SH-SY5Y (cell line): ENCODE measurements at regions not wholly inside any gene's neighbourhood (a gene's known extent, or its start where the extent isn't known, plus 50 kb on each side); places are given as distances from the start of the nearest gene placed in this dataset.

Experiments
- GATA2 ChIP-seq: IDR thresholded peaks from 2 replicates; pipeline ENCODE4 v1.6.1; 2011; ENCODE audit warnings: mild to moderate bottlenecking, low read depth, low read length
- GATA3 ChIP-seq: IDR thresholded peaks from 2 replicates; pipeline ENCODE4 v1.6.1; 2011; ENCODE audit warnings: low read depth, mild to moderate bottlenecking, low read length, moderate library complexity

DNA sequence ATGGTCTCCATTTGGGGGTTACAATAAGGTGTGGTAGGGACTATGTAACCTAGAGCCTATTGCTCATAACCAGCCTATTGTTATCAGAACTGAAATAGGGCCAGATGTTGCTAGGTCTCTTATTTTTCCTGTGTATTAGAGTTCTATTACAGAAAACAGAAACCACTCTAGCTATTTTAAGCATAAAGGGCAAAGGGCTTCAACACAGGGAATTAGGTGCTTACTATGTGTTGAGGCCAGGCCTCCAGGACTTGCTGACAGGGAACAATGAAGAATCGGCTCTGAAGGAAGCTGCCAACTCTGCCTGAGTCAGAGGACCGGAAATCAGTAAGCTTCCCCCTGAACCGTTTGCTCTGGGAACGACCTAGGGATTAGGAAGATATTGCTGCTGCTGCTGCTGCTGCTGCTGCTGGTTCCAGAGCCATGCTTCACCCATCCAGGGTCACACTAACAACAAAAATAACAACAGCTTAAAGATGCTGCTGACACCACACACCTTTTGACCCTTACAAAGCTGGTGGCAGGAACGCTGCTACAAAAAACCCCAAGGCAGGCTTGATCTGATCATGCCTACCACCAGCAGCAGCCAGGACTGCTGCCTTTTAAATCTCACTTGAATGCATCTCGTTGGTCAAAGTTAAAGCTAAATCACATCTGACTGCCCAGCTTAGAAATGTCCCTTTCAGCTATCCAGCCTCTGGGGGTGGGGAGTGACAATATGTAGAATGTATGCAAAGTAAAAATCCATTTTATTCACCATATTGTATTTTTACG is 276.9 kb upstream of the IL12A start:
- TF ChIP-seq GATA3, result no peak
- no peak for TF ChIP-seq GATA2
